OCI-LY1 (cell line): ENCODE measurements at regions not wholly inside any gene's neighbourhood (a gene's known extent, or its start where the extent isn't known, plus 50 kb on each side); places are given as distances from the start of the nearest gene placed in this dataset.

ENCODE experiments used
- H2AFZ ChIP-seq: fragments of 200-600 bp; sonication (generic), shearing (Covaris generic); 2 replicates; pipeline ENCODE4 v1.6.0; 2014; ENCODE audit warnings: antibody characterized with exemption, mild to moderate bottlenecking, low read length
- H3F3A ChIP-seq: fragments of 200-600 bp; sonication (generic), shearing (Covaris generic); 2 replicates; pipeline ENCODE4 v1.6.0; 2014; ENCODE audit warnings: mild to moderate bottlenecking, antibody characterized with exemption, low read length, moderate library complexity; ENCODE audit not compliant: insufficient read depth
- H3K27ac ChIP-seq: fragments of 200-600 bp; sonication (generic); 2 replicates; pipeline ENCODE4 v1.5.1; 2014; ENCODE audit warnings: low read length, mixed run types, mild to moderate bottlenecking, low read depth; ENCODE audit not compliant: poor library complexity, severe bottlenecking
- H3K27me3 ChIP-seq: fragments of 200-600 bp; sonication (generic); 2 replicates; pipeline ENCODE4 v1.6.0; 2014; ENCODE audit warnings: antibody characterized with exemption, mild to moderate bottlenecking, low read length, moderate library complexity; ENCODE audit not compliant: insufficient read depth
- H3K36me3 ChIP-seq: fragments of 200-600 bp; sonication (generic); 2 replicates; pipeline ENCODE4 v1.6.1; 2014; ENCODE audit warnings: mild to moderate bottlenecking, antibody characterized with exemption, low read length, moderate library complexity, mixed read lengths; ENCODE audit not compliant: insufficient read depth
- H3K4me1 ChIP-seq: fragments of 200-600 bp; sonication (generic); 2 replicates; pipeline ENCODE4 v1.5.1; 2014; ENCODE audit warnings: mild to moderate bottlenecking, low read length, moderate library complexity; ENCODE audit not compliant: insufficient read depth, severe bottlenecking
- H3K4me2 ChIP-seq: fragments of 200-600 bp; sonication (generic), shearing (Covaris generic); 2 replicates; pipeline ENCODE4 v1.6.1; 2014; ENCODE audit warnings: low read length
- H3K4me3 ChIP-seq: fragments of 200-600 bp; sonication (generic); 2 replicates; pipeline ENCODE4 v1.5.1; 2014; ENCODE audit warnings: low read length, low read depth, mild to moderate bottlenecking, mixed read lengths; ENCODE audit not compliant: poor library complexity, severe bottlenecking
- H3K79me2 ChIP-seq: fragments of 200-600 bp; shearing (Covaris generic); 2 replicates; pipeline ENCODE4 v1.6.1; 2016; ENCODE audit warnings: mixed run types, low read length, mixed read lengths; ENCODE audit not compliant: insufficient read depth
- H3K9ac ChIP-seq: fragments of 200-600 bp; sonication (generic), shearing (Covaris generic); 2 replicates; pipeline ENCODE4 v1.6.1; 2014; ENCODE audit warnings: mild to moderate bottlenecking, low read length, mixed read lengths
- H3K9me2 ChIP-seq: fragments of 200-600 bp; sonication (generic), shearing (Covaris generic); 2 replicates; pipeline ENCODE4 v1.6.1; 2014; ENCODE audit warnings: low read depth, mild to moderate bottlenecking, low read length, mixed read lengths
- H3K9me3 ChIP-seq: fragments of 200-600 bp; shearing (Covaris generic); 2 replicates; pipeline ENCODE4 v1.6.1; 2014; ENCODE audit warnings: low read length, mixed read lengths
- H4K20me1 ChIP-seq: fragments of 200-600 bp; sonication (generic), shearing (Covaris generic); 2 replicates; pipeline ENCODE4 v1.6.0; 2016; ENCODE audit warnings: mild to moderate bottlenecking, low read length; ENCODE audit not compliant: insufficient read depth
- EZH2 ChIP-seq: fragments of 200-600 bp; sonication (generic), shearing (Covaris generic); IDR thresholded peaks from 2 replicates; pipeline ENCODE4 v1.8.0; 2017; ENCODE audit warnings: borderline replicate concordance, mixed run types, mild to moderate bottlenecking, antibody characterized with exemption, low read length, moderate library complexity, mixed read lengths
- TF ChIP-seq, protein P1 (sequence below): fragments of 200-600 bp; sonication (generic), shearing (Covaris generic); IDR thresholded peaks from 2 replicates; pipeline ENCODE4 v1.5.1; 2017; ENCODE audit warnings: mild to moderate bottlenecking, antibody characterized with exemption, low read length, moderate library complexity, mixed read lengths

DNA sequence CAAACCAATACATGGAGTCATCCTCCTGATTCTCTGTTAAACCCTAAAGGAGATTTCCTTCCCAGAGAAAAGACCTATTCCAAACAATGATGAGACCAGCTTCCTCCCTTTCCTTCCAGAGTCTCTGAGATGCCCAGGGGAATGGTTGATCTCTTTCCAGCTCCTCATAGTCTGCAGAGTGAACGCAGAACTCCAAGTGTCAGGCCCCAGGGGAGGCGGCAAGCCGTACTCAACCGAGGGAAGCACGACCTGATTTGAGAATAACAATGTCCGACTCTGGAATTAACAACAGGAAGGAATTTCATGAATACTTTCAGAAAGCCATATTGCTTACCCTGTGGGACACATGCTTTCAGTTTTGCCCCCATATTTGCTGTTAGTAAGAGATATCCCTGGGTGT, 241.7 kb upstream of the GLI3 start:
- H3F3A ChIP-seq, result no peaks in the 10 kb centered on the region
- H3K27me3 ChIP-seq, result no peaks in the 10 kb centered on the region; the same call in 1 of the 2 replicates
- H3K4me1 ChIP-seq, result no peaks in the 10 kb centered on the region
- H3K36me3 ChIP-seq, result no peaks in the 10 kb centered on the region
- H3K79me2 ChIP-seq, result no peaks in the 10 kb centered on the region
- H3K4me2 ChIP-seq, result no peak overlapping the region
- H2AFZ ChIP-seq, result no peak overlapping the region
- no peaks in the 10 kb centered on the region for H4K20me1 ChIP-seq
- H3K27ac ChIP-seq, result no peak overlapping the region
- H3K9me2 ChIP-seq, result no peaks in the 10 kb centered on the region
- no peak for TF ChIP-seq EZH2
- TF ChIP-seq, protein P1, sequence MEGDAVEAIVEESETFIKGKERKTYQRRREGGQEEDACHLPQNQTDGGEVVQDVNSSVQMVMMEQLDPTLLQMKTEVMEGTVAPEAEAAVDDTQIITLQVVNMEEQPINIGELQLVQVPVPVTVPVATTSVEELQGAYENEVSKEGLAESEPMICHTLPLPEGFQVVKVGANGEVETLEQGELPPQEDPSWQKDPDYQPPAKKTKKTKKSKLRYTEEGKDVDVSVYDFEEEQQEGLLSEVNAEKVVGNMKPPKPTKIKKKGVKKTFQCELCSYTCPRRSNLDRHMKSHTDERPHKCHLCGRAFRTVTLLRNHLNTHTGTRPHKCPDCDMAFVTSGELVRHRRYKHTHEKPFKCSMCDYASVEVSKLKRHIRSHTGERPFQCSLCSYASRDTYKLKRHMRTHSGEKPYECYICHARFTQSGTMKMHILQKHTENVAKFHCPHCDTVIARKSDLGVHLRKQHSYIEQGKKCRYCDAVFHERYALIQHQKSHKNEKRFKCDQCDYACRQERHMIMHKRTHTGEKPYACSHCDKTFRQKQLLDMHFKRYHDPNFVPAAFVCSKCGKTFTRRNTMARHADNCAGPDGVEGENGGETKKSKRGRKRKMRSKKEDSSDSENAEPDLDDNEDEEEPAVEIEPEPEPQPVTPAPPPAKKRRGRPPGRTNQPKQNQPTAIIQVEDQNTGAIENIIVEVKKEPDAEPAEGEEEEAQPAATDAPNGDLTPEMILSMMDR, result no peak
- no peak overlapping the region for H3K4me3 ChIP-seq
- no peak overlapping the region for H3K9ac ChIP-seq
- H3K9me3 ChIP-seq, result no peaks in the 10 kb centered on the region

DNA sequence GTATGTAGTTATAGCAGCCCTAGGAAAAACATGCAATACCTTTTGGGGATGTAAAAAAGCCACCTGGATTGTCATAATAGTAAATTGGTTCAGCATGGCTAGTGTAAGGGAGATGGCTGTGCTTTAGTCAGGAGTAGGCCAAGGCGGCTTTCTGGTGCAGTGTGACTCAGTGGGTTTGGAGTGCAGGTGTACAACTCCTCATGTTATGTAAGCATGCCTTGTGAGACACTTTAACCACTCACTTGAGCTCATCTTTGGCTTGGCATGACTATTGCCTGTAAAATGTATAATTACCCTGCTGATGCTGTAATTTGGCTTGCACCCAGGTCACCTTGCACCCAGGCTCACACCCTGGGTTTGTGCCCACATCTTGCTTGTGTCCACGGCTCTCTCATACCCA, 239.2 kb upstream of the GLI3 start:
- Histone ChIP-seq H2AFZ (no peak overlapping the region), H3K27me3 (no peaks in the 10 kb centered on the region), H3K4me1 (no peaks in the 10 kb centered on the region), H3K9ac (no peak overlapping the region), H3K4me3 (no peak overlapping the region), H3K9me2 (no peaks in the 10 kb centered on the region), H3K36me3 (no peaks in the 10 kb centered on the region), H3K27ac (no peak overlapping the region), H3K4me2 (no peak overlapping the region), H3K79me2 (no peaks in the 10 kb centered on the region), H3K9me3 (no peaks in the 10 kb centered on the region), H4K20me1 (no peaks in the 10 kb centered on the region), H3F3A (no peaks in the 10 kb centered on the region)
- TF ChIP-seq EZH2, result no peak
- TF ChIP-seq, protein P1, result no peak

- Histone ChIP-seq H3K9ac (no peak overlapping the region), H2AFZ (no peak overlapping the region), H3K27me3 (no peaks in the 10 kb centered on the region), H3K79me2 (no peaks in the 10 kb centered on the region), H3K9me3 (no peaks in the 10 kb centered on the region), H3F3A (no peaks in the 10 kb centered on the region), H3K27ac (no peak overlapping the region), H3K36me3 (no peaks in the 10 kb centered on the region), H3K4me3 (no peak overlapping the region), H3K4me1 (no peaks in the 10 kb centered on the region), H4K20me1 (no peaks in the 10 kb centered on the region), H3K9me2 (no peaks in the 10 kb centered on the region), H3K4me2 (no peak overlapping the region)
- TF ChIP-seq EZH2, result no peak
- TF ChIP-seq, protein P1, result no peak
Observed at GRCh38 chr7:42475082-42475481, 238.1 kb upstream of the GLI3 start.
